Testis (tissue), 2 donors: ENCODE measurements at regions not wholly inside any gene's neighbourhood (a gene's known extent, or its start where the extent isn't known, plus 50 kb on each side); places are given as distances from the start of the nearest gene placed in this dataset.

ENCODE experiments used
- CTCF ChIP-seq, 3 experiments: fragments of 450-650 bp in 2 of 3; fragments of 200-600 bp in 1 of 3; sonication (generic) in 1 of 3; IDR thresholded peaks; one replicate each; pipeline ENCODE4 v1.5.1; 2016 to 2019; ENCODE audit warnings: antibody characterized with exemption in 3 of 3, mild to moderate bottlenecking in 2 of 3, moderate library complexity in 1 of 3
- POLR2A ChIP-seq: fragments of 450-650 bp; IDR thresholded peaks from one replicate; pipeline ENCODE4 v1.6.1; 2017; ENCODE audit warnings: antibody characterized with exemption, mild to moderate bottlenecking, moderate library complexity

- no peak for TF ChIP-seq CTCF (IDR thresholded peaks at IDR 0.05)
- no peak for TF ChIP-seq POLR2A
These were observed 347.3 kb downstream of the THBS2 start for GRCh38 chr6:168906391-168906790.
